Stimulated activated CD4-positive, alpha-beta T cell treated with anti-CD3 and anti-CD28 coated beads, Interleukin-4, amount 100 ng/mL, for 24 hours (primary cell): ENCODE measurements at regions not wholly inside any gene's neighbourhood (a gene's known extent, or its start where the extent isn't known, plus 50 kb on each side); places are given as distances from the start of the nearest gene placed in this dataset.

Source experiments
- DNase-seq: peaks from one replicate; pipeline ENCODE4 v3.0.0-alpha.2; 2020

DNA sequence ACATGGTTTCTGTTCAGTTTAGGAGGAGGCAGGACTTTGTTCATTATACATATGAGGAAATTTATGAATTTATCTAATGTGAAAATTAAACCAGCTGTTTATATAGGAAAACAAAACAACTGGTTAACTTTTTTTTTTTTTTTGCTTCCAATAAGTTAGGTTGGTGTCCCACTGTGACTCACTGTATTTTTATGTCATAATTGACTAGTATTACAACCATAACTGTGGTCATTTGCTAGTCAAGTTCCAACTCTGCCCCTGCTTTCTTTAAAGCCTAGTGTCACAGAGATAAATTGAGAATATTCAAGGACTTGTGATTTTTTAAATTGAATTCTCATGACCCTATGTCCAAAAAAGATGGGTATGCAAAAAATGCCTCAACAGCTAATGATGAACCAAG, 227.7 kb downstream of the BCAT1 start:
- no peak for DNase-seq

DNA sequence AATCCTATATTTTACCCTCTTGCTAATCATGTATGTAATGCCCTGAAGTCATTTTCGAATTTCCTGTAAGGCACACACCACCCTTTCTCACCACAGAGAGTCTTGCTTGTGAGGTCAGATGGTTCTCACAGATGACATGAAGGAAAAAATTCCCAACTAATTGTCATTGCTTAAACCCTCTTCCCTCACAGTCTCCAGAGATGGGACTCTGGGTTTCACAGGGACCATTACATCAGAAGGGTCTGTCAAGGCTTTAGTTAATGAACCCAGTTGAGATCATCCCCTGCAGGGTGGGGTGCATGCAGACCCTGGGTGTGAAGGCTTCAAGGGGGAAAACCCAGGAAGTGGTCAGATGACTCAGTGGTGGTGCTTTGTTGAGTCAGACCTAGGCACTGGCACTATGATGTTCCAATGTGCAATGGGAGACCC, 229.6 kb downstream of the BCAT1 start:
- DNase-seq: peak; percentile 59

DNA sequence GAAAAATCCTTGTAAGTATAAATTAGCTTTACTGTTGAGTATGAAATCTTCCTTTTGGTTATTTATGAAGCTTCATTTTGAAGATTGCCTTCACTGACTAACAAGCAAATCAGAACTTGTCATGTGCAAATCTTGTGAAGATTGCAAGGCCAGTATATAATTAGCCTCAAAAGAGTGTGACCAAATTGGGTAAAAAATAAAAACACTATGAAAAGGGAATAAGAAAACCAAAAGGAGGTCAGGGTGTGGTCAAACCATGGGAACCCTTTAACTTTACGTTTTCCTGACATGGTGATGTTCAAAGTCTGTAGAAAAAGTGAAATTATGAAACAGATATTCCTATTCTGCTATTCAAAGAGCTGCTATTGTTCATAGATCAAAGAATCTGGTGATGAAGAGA, 230.3 kb downstream of the BCAT1 start:
- no peak for DNase-seq

DNA sequence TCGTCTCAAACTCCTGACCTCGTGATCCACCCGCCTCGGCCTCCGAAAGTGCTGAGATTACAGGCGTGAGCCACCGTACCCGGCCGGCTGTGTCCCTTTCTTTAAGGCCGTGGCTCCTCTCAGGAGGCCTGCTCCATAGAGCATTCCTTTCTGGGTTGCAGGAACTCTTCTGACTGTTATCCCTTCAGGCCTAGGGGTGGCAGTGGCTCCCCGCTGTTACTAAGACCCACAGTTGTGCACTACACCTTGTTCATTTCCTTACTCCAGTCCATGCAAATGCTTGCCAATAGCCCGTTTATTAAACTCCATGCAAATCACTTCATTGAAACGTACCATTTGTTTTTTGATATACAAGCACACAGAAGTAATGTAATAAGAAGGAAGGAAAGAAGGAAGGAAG, 234.7 kb downstream of the BCAT1 start:
- DNase-seq: no peak

DNA sequence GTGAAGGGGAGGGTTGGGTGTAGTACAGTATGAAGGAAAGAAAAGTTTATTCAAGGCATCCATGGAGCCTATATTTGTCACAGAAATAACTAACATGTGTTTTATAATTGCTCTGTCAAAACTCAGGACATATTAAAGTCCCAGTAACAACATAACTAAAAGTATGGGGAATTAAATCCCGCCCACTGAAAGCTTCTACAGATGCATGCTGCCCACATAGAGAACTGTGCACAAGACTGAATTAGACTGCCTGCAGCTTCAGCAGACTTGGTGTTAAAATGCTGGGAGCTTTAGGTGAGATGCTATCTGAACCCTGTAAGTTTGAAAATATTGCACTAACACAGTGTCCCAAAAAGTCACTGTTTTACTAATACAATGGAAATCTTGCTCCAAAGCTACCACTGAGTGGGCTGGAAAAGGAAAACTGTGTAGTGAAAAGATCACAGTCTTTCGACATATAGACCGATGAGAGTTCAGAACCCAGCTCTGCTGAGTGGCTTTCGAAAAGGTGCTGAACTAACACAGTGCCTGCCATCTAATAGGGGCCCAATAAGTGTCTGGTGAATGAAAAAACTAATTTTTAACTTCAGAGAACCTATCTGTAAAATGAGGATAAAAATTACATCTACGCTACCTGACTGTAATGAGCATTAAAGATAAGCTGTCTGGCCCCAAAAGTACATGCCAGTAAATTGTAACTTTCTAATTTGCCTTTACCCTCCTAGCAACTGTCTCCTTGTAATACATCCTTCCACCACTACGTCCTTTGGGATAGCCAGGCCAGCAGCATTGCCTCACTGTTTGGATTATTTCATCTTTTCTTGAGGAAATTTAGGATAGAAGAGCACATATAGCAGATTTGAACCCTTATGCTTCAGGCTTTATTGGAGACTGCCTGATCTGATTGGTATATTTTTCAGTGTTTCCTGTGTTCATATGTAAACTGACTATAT, 237.6 kb downstream of the BCAT1 start:
- DNase-seq: no peak

DNA sequence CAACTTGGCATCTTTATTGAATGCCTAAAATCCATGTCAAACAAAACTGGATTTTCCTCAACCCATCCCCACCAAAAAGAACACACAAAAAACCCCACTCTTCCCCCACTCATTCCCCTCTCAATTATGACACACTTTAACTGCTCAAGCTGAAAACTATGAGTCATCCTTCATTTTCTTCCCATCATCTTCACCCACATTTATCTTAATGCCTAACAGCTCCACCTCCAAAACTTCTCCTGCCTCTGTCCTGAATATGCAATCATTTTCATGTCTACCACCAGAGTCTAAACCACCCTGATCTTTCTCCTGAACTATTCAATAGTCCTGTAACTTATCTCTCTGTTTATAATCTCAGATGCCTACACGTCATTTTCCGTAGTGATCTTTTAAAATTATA, 239.7 kb downstream of the BCAT1 start:
- DNase-seq: no peak

DNA sequence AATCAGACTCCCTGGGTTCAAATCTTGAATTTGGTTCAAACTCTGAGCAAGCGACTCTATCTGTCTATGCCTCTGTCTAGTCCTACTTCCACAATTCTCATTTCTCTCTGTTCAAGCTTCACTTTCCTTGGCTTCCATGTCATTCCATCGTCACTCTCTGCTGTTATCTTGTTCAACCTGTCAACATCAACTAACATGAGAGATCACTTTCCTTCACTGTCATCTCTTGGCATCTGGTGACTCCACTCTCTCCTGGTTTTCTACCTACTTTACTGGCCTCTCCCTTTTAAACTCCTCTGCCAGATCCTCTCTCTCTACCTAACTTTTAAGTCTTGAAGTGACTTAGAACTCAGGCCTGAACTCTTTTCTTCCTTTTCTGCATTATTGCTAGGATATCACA, 240.2 kb downstream of the BCAT1 start:
- no peak for DNase-seq

DNA sequence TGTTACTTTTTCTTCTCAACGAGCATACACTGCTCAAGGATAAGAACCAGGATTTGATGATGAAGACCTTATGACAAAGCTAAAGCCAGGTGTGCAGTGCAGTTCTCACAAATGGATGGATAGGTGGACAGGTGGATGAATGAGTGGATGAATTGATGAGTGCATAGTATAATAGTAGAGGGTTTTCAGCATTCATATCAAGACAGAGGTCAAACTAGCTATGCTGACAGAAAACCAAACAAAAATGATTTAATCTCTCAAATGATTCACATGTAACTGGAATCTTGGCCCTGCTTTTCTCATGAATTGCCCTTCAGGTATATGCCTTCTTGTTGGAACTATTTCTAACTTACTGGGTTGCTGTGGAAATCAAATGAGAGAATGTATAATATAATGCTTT, 240.9 kb downstream of the BCAT1 start:
- no peak for DNase-seq

DNA sequence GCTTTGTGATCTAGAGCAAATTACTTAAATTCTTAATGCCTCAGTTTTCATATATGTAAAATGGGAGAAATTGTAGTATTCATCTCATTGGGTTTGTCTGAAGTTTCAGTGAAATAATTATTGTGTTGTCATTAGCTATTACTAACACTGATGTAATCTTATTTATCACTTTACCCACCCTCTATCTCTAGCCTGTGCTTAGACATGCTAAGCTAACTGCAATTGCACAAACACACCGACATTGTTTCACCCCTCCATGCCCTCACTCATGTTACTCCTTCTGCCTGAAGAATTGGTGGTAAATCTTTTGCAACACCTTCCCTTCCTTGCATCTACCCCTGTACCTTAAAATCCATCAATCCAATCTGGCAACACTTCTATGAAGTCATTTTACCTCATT, 241.6 kb downstream of the BCAT1 start:
- no peak for DNase-seq

DNA sequence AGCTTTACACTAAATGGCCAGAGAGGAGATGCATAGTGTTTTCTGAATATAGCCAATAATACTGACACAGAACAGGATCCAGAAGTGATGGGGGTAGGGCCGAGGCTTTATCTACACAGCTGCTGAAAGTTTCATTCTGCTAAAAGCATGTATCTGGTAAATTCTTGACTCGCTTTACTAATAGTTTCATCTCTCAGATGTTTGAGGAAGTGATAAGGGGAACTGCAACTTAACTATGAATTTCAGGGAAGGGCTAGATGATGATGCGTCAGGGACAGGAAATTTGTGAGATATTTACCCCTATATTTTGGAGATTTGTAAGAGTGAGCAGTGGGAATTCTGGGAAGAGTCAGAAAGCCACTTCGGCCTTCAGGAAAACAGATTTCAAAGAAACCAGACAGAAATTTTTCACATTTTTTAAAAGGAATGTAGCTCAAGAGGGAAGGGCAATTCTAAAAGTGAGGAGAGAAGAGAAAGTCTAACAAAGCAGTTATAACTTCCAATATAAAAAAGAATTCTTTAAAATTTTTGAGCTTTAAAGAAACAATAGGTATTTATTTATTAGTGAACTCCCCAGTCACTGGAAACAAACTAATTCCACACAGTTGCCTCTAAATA, 243.1 kb downstream of the BCAT1 start:
- no peak for DNase-seq

DNA sequence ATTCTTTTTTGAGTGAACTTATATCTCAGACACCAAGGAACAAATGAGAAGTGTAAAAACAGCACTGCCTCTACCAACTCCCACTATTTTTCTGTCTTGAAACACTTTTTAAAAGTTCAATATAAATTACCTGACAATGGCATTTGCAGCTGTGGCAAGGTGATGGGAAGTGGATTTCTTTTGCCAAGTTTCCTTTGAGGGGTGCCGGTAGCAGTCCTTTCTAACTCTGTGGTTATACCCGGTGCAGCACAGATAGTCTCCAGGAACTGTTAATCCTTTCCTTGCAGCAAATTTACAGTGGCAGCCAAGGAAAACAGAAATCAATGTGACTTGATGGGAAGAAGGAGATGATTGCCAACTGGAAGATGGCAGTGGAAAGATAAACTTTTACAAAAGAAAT, 243.7 kb downstream of the BCAT1 start:
- no peak for DNase-seq

DNA sequence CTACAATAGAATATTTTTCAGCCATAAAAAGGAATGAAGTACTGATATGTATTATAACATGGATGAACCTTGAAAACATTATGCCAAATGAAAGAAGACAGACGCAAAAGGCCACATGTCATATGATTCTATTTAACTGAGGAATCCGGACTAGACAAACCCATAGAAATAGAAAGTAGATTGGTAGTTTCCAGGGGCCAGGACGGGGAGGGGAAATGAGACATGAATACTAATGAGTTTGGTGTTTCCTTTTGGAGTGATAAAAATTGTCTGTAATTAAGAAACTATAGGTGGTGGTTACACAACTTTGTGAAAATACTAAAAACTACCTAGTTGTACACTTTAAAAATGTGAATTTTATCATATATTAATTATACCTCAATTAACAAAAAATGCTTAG, 247.6 kb downstream of the BCAT1 start:
- DNase-seq: no peak

DNA sequence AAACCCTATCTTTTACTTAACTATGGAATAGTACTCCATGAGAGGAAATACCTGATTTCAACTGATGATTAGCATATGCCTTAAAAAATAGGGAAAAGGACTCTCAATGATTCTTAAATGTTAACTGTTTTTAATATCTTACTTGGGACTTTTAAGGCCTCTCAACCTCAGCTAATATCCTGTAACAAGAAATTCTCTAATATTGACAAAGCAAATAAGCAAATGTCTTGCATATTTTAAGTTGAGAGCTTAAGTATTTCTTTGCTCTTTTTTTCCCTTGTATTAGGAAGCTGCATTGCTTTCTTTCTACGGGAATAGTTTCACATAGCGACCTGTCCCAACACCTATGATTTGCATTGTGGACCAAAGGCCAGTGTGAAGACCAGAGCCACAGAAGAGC, 249.9 kb downstream of the BCAT1 start:
- no peak for DNase-seq

DNA sequence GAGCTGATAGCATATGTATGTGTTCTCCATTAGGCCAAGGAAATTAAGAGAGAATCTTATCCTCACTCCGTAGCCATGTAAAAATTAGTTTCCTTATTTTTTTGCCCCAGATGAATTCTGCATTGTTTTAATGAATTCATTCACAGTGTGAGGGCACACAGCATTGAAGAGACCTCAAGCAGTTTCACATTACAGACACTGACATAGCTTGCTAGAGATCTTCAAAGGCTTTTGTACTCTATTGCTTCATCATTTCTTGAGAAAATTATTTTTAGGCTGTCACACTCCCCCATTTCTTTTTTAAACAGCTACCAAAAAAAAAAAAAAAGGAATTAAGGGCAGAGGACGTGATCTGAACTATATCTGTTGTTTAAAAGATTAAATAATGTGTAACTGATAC, 251.1 kb downstream of the BCAT1 start:
- DNase-seq: no peak

DNA sequence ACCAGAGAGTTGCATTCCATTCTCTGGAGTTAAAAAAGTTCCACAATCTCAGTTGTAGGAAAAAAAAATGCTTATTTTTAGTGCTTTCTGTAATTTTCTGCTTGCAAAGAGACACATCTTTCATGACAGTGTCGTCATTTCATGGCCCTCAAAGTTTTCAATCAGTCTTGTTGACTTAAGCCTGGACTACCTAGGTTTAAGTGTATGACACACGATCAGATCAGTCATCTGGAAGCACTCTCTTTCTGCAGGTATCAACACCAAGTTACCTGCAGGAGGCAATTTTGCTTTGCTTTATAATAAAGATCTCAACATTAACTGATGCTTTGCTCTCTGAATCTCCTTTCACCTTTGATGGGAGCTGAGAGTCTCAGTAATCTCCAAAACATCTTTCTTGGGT, 251.6 kb downstream of the BCAT1 start:
- DNase-seq: no peak

DNA sequence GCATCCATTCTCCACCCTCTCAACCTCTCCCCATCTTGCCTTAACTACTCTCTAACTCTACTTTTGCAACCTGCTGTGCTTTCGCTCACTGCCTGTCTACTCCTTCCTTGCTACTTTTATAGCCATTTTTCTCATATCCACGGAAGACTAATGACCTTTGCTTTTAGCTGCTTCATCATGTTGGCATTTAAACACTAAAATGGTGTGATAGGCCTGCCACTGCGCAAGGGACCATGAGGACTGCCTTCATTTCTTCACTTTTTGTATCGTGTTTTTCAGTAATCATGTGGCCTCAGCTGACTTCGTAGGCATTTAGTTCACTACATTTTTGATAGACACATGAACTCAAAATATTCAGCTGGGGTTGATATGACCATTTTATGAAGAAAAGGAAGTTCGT, 252.1 kb downstream of the BCAT1 start:
- DNase-seq: no peak

DNA sequence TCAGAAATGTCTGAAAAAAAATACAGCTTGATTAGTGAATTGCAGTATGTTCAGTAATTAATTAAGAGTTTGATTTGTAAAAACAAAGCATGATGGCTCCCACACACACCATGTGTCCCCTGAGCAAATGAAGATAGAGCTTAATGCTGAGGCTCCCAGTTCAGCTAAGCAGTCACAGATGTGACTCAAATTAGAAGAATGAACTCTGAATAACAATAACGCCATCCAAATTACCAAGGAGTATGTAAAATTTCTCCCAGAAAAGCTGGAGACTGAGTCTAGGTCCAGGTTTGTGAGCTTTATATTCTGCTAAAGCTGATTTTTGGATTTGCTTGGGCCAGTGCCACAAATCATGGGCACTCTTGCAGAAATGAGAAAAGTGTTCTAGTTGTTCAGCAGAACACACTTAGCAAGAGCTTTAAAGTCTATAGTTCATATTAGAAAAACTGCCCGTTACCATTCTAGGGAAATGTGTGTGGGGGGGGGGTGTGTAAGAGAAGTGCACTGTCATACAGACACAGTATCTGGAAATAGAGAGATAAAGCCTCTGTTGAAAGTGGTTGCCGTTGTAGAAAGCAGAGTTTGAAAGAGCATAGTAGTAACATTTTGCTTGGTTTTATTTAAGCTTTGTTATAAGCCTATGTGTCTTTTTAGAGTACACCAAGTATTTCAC, 253.1 kb downstream of the BCAT1 start:
- no peak for DNase-seq

DNA sequence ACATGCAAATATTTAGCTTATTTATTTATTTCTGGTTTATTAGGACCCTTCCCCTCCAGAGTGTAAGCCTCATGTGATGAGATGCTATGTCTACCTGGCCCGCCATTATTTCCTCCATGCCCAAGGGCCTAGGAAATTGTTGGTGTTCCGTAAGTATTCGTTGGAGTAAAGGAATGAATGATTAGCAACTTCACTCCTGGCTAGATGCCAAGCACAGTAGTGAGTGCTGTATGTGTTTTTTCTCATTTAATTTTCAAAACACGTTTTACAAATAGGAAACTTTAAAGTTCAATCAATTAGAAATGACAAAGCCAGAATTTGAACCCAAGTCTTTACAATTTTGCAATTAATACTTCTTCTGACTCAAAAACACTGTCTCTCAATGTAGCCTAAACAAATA, 253.8 kb downstream of the BCAT1 start:
- no peak for DNase-seq

DNA sequence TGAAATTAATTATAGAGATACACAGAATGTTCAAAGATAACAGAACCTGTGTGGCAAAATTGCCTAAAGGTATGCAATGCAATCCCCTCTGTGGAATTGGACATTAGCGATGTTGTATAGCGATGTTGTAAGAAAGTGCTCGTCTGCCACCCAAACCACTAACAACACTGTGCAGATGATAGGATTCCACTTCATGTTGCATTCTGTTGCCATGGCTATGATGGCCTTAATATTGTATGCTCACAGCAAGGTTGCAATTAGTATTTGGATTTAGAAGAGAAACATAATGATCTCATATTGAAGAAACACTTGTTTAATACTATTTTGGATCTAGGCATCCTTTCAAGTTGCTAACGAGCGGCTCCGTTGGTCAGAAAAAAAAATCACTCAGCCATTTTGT, 260.3 kb downstream of the BCAT1 start:
- no peak for DNase-seq

DNA sequence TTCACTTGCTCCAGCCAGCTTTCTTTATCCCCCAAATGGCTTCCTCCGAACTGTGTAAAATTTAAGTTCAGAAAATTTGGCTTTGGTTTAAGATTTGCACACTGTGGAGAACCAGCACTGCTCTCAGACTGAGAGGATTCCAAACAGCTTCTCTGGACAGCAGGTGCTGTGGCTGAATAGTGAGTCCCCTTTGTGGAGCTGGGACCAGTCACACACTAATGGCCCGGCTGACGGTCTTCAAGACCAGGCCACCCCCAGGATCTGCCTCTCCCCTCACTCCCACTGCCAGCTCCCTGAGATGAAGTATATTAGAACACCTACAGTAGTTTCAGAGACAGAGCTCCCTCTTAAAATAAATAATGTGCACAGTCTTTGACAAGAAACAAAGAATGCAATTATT, 267.3 kb downstream of the BCAT1 start:
- DNase-seq: no peak

DNA sequence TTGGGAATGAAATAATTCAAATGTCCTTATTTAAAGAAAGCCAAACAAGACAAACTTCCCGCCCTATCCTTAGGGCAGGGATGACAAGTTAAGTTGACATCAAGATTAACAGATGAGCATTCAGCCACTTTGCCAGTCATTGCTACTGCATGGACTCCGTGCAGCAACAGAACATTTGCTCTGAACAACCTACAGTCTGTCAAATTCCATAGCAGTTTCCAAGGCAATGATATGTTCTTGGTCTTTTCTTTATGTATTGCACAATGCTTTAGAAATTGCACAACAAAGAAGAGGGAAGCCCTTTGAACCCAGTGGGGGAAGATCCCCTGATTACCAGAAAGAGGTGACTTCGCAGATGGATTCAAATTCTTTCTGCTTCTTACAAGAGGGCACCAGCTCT, 269.8 kb downstream of the BCAT1 start:
- no peak for DNase-seq

DNA sequence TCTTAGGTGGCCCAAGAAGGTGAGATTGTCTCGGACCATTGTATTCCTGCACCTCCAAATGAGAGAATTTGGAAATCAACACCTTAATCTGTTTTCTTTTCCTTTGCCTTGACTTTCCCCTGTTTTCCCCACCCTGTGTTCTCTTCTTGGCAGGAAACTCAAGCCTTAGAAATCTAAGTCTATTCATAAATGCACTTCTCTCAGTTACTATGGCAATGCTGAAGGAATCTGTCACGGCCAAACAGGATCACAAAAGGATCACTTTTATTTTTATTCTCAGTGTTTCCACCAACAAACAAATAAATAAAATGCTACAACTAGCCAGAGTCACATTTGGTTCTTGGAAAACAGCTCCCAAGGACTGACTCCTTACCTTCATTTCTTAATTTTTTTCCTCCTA, 270.5 kb downstream of the BCAT1 start:
- no peak for DNase-seq

DNA sequence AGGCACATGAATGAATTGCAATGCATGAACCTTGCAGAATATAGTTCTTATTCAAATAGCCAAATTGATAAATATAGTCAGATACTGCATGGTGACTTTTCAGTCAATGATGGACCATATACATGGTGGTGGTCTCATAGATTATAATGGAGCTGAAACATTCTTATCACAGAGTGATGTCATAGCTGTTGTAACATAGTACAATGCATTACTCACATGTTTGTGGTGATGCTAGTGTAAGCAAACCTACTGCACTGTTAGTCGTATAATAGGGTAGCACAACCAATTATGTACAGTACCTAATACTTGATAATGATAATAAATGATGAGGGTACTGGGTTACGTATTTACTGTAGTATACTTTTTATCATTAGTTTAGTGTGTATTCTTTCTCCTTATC, 280.3 kb downstream of the BCAT1 start:
- no peak for DNase-seq
